ENCODE measurements at regions not wholly inside any gene's neighbourhood (a gene's known extent, or its start where the extent isn't known, plus 50 kb on each side); places are given as distances from the start of the nearest gene placed in this dataset.
A peak's percentile ranks its signal among the peaks of the same experiment; 100 is the strongest.

DNA sequence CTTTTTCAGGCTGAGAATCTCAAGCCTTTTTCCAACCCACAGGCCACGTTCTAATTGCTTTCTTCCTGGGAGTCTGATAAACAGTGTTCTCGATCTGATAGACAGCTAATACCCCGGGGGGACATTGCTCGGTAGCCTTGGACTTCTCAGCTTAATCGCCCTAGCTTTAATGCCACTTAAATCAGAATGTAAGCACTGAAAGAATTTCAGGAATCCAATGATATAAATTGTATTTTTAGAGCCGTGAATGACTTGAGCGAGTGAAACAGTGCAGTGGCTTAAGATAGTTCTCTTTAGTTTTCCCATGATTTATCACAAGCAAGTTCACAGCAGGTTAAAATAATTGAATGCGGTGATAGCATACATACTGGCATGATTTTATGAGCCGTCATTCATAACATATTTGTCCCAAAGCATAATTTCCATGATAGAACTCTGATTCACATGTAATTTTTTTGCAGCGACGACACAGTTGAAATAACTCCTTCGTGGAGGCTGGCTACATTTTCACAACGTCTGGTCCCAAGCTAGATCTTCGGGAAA is 116.1 kb upstream of the MYOCD start:
- H3K36me3 ChIP-seq: no peaks in the 10 kb centered on the region
- H3K27ac ChIP-seq: no peak overlapping the region
- DNase-seq: no peak
- TF ChIP-seq, protein P1, sequence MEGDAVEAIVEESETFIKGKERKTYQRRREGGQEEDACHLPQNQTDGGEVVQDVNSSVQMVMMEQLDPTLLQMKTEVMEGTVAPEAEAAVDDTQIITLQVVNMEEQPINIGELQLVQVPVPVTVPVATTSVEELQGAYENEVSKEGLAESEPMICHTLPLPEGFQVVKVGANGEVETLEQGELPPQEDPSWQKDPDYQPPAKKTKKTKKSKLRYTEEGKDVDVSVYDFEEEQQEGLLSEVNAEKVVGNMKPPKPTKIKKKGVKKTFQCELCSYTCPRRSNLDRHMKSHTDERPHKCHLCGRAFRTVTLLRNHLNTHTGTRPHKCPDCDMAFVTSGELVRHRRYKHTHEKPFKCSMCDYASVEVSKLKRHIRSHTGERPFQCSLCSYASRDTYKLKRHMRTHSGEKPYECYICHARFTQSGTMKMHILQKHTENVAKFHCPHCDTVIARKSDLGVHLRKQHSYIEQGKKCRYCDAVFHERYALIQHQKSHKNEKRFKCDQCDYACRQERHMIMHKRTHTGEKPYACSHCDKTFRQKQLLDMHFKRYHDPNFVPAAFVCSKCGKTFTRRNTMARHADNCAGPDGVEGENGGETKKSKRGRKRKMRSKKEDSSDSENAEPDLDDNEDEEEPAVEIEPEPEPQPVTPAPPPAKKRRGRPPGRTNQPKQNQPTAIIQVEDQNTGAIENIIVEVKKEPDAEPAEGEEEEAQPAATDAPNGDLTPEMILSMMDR (IDR thresholded peaks at IDR 0.05; ENCODE audit: low read depth, low read length): no peak
- no peak overlapping the region for H3K4me3 ChIP-seq (ENCODE audit: low read depth, low read length)
- no peaks in the 10 kb centered on the region for H3K9me3 ChIP-seq (ENCODE audit: severe bottlenecking)
- H3K27me3 ChIP-seq (ENCODE audit: insufficient read depth, low read depth, severe bottlenecking): no peaks in the 10 kb centered on the region

DNA sequence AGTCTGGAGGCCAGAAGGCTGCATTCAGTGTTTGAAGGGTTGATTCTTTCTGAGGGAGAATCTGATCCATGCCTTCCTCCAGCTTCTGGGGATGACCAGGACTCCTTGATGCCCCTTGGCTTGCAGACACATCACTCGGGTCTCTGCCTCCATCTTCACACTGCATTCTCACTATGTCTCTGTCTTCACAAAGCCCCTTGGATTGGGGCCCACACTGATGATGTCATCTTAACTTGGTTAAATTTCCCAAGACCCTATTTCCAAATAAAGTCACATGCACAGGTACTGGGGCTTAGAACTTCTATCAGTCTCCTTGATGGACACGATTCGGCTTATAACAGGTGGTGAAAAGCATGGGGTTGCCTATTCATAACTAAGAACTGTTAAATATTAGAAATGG is 112.1 kb upstream of the MYOCD start:
- DNase-seq: no peak
- TF ChIP-seq, protein P1 (IDR thresholded peaks at IDR 0.05; ENCODE audit: low read depth, low read length): no peak

DNA sequence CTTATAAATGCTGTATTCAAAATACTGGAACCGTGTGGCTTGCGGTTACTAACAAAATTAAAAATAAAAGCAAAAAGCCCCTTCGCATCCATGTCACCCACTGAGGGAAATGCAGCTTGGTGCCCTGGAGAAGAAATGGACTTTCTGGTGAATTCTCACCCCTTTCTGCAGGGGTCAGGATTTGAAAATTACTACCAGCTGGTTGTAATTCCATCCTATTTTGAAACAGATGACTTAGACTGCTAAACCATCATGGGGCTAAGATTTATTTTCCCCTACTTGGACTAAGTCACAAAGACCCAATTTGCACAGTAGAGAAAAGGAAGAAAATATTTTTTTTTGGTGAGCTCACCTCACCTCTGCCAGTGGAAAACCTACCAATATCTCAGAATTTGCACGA is 111.4 kb upstream of the MYOCD start:
- Histone ChIP-seq H3K9me3 (ENCODE audit: severe bottlenecking) (no peaks in the 10 kb centered on the region), H3K27ac (no peak overlapping the region), H3K4me3 (ENCODE audit: low read depth, low read length) (no peak overlapping the region), H3K36me3 (no peaks in the 10 kb centered on the region), H3K27me3 (ENCODE audit: insufficient read depth, low read depth, severe bottlenecking) (no peaks in the 10 kb centered on the region)
- DNase-seq: no peak
- TF ChIP-seq, protein P1 (IDR thresholded peaks at IDR 0.05; ENCODE audit: low read depth, low read length): no peak

More for the DNA sequence above, 112.1 kb upstream of the MYOCD start:
- Histone ChIP-seq H3K9me3 (ENCODE audit: severe bottlenecking) (no peaks in the 10 kb centered on the region), H3K27ac (no peak overlapping the region), H3K36me3 (no peaks in the 10 kb centered on the region), H3K4me3 (ENCODE audit: low read depth, low read length) (no peak overlapping the region), H3K27me3 (ENCODE audit: insufficient read depth, low read depth, severe bottlenecking) (no peaks in the 10 kb centered on the region)

DNA sequence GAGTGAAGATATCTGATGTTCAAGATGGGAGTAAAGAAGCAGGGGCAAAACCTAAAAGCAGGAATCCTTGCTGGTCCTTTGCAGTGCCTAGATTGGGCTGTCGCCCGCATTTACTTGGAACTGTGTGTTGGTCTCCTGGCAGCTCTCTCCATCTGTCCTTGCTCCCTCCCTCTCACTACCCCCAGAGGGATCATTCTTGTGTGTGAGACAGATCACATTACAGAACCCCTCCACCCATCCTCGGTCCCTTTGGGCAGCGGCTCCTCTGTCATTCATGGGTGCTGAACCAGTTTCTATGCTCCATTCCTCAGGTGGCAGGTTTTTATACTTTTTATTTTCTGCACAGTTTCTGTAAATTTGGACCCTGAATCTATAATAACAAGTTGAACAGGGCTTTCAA is 99.4 kb upstream of the MYOCD start:
- H3K27ac ChIP-seq: no peak overlapping the region
- H3K9me3 ChIP-seq (ENCODE audit: severe bottlenecking): no peaks in the 10 kb centered on the region
- TF ChIP-seq, protein P1 (IDR thresholded peaks at IDR 0.05; ENCODE audit: low read depth, low read length): no peak
- no peak overlapping the region for H3K4me3 ChIP-seq (ENCODE audit: low read depth, low read length)
- peak; percentile 41 for DNase-seq
- H3K27me3 ChIP-seq (ENCODE audit: insufficient read depth, low read depth, severe bottlenecking): no peaks in the 10 kb centered on the region
- H3K36me3 ChIP-seq: no peaks in the 10 kb centered on the region

DNA sequence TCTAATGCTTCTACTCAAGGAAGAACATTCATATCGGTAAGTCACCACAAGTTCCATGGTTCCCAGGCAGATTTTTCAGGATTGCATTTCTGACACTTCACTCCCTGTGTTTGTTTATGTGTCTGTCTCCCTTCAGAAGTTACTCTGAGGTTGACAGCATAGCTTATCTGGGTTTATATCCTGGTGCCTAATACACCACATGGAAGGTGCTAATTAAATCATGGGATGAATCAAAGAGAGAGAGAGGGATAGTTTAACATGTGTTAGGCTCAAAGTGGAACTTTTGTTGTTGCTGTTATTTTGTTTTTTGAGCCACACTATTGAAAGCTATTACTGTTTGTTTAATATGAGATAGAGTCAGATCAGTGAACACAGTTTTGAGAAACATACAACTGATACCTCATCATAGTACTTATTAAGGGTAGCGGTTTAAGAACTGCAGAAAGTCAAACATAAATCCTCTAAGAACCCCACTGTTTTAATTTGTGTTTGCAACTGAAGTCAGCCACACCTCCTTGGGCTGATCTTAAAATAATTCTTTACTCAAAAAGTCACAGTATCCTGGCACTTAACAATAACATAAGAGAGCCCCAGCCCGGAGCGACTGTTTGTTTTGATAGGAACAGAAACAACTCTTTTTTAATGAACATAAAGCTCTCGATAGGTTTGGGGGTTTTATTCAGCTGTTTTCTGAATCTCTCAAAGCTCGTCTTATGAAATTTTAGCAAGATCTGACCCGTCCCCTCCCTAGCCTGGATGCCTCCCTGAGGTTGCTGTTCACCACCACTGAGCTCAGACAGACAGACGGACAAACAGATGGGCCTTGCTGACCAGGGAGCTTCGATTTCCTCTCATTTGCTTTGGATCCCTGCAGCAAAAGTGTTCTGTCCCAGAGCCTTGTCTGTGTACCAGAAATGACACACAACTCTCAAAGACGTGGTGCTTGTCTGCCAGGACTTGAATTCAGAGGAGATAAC is 98.3 kb upstream of the MYOCD start:
- Histone ChIP-seq H3K27ac (no peak overlapping the region), H3K36me3 (no peaks in the 10 kb centered on the region), H3K9me3 (ENCODE audit: severe bottlenecking) (no peaks in the 10 kb centered on the region), H3K4me3 (ENCODE audit: low read depth, low read length) (no peak overlapping the region), H3K27me3 (ENCODE audit: insufficient read depth, low read depth, severe bottlenecking) (no peaks in the 10 kb centered on the region)
- no peak for DNase-seq
- TF ChIP-seq, protein P1 (IDR thresholded peaks at IDR 0.05; ENCODE audit: low read depth, low read length): no peak

Measured in WERI-Rb-1 (cell line).